Anterior cingulate cortex (tissue), 58 donors: ENCODE measurements at regions not wholly inside any gene's neighbourhood (a gene's known extent, or its start where the extent isn't known, plus 50 kb on each side); places are given as distances from the start of the nearest gene placed in this dataset.
"Not testable (repeated sequence)": the region's sequence is repeated elsewhere in the genome, so short reads cannot be mapped to it uniquely, and the experiment has no call there.

Source experiments
- DNase-seq, 58 donors: peaks; one replicate each; lab custom pipeline; 2025; lab: John Stamatoyannopoulos, UW

DNA sequence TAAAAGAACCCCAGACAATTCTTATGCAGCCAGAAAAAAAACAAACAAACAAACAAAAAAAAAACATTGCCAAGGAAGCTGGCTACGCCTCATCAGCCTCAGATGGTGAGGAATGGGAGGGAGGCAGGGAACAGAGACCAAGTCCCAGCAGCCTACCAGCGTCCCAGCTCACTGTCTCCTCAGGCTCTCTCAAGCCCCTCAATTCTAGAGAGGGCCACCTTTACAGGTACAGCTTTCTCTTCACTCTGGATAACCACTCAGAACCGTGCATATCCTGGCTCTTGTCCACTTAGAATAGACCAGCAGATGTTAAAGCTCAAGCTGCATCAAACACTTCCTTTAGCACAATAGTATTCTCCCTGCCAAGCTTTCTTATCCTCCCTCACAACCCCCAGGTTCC, 263.1 kb upstream of the CHAC2 start:
- no peak for DNase-seq

DNA sequence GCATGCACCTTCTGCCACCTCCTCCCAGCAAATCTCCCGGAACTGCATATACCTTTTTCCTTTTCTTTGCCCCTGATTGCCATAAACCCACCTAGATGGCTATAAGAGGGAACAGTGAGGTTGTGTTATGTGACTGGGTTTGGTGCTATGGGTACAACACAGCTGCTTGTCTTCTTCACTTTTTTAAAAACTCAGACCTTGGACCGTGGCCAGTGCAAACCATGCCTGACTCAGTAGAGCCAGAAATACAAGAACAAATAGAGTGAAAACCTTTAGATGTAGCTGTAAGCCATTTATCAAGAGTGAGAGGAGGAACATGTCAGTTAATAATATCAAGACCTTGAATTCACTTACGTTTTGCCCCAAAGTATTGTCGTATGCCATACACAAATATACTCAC, 267.4 kb upstream of the CHAC2 start:
- DNase-seq = no peak

DNA sequence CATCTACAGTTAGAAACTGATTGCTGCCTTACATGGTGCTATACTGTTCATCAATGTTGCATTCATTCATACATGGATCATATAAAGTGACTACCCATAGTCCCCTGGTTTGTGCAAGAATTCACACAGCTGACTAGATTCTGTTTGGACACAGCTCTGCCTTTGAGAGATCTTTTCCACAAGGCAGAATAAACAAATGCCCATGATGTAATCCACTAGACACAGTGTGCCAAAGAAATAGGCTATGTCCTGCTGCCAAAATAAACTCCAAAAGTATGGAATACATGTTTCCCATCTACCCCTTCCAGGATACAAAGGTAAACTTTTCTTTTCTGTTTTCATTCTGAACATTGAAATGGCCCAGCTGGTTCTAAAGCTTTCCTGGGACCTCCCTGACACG, 269.4 kb upstream of the CHAC2 start:
- no peak for DNase-seq

DNA sequence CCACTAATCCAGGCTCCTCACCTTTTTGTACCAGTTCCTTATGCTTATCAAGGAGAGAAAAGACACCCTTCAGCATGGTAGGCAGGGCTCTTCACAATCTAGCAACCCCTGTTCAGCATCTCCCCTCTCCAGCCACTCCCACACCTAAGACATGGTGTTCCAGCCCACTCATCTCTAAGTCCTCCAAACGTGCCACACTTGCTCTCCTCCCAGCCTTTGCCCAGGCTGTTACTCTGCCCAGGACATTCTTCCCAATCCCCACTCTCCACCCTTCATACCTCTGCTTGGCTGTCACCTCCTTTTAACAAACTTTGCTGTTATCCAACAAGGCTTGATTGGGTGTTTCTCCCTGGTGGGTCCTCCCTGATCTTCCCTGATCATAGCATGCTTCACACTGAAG, 270.6 kb upstream of the CHAC2 start:
- DNase-seq = no peak

DNA sequence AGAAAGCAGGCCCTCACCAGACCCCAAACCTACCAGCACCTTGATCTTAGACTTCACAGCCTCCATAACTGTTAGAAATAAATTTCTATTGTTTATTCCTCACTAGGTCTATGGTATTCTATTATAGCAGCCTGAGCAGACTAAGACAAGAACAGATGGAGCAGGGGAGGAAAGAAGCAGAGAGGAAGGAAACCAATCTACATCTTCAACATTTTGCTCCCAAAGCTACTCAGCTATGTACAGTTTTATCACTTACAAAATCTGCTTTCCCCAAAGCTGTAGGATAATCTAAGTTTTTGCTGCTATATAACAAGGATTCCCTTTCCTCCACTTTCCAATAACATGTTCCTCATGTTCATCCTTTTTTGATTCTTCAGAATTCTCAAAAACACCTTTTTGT, 274.4 kb upstream of the CHAC2 start:
- peak in 1 of 58 donors; percentile 13 for DNase-seq

DNA sequence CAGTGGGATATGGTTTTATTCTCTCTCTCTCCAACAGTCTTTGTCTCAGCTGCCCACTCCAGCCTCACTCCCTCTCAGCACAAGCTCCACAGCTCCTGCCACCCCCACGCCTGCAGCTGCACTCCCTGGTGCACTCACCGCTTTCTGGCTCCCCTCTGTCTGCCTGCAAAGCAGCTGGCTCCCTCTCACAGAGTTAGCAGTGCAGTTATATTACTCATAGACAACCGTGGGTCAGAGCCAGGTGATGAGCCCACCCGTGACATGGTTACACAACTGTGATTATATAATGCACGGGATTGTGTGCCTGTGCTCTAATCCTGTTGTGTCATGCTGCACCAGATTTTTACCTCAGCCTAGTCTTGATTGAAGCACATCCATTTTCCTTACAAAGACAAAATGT, 276.9 kb upstream of the CHAC2 start:
- peak in 54 of 58 donors; percentile 4 to 80 (median 36) for DNase-seq

DNA sequence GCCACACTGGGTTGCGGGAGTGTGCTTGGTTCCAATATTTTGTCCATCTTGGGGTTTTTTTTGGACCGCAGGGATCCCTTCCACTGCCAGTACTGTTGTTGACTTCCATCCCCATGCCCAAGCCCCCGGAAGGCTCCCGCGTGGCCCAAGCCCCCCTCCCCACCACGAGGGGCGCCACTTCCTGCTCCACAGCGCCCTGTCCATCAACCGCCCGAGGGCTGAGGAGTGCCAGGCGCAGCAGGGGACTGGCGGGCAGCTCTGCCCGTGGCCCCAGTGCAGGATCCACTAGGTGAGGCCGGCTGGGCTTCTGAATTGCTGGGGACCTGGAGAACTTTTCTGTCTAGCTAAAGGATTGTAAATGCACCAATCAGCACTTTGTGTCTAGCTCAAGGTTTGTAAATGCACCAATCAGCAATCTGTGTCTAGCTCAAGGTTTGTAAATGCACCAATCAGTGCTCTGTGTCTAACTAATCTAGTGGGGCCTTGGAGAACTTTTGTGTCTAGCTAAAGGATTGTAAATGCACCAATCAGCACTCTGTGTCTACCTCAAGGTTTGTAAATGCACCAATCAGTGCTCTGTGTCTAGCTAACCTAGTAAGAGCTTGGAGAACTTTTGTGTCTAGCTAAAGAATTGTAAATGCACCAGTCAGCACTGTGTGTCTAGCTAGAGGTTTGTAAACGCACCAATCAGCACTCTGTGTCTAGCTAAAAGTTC, 281.3 kb upstream of the CHAC2 start:
- not testable (repeated sequence) for DNase-seq

DNA sequence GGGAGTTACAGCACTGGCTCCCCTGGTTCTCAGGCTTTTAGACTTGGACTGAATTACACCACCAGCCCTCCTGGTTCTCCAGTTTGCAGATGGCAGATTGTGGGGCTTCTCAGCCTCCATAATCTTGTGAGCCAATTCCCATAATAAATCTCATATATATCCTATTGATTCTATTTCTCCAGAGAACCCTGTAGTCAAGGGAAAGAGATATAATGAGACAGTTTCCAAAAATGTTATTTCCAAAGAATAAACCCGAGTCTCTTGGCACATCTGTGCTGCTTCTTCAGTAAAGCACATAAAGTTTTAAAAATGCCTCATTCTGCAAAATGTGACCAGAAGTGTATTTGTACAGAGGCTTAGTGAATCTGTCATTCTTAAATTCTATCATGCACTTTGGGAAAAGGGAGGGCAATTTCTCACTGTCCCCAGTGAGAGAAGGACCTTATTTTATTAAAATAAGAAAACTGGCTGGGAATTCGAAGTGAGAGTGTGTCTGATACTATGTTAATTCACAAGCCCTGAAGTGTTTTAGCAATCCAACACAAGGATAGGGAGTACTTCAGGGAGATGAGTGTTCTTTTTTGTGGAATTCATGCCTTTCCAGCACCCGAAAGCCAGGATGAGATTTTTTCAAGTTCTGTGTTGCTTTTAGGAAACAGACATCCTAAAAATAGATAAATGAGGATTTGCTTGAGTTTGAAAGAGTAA, 282.4 kb upstream of the CHAC2 start:
- DNase-seq = peak in 1 of 58 donors; percentile 12

DNA sequence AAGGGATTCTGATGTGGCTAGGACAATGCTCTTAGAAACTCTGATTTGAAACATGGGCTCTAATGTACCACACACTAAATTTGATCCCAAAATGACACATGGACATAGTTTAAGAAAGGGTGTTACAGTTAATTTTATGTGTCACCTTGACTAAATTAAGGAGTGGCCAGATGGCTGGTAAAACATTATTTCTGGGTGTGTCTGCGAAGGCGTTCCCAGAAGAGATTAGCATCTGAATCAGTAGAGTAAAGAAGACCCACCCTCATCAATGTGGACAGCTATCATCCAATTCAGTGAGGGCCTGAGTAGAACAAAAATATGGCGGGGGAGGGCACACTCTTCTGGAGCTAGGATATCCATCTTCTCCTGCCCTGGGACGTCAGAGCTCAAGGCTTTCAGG, 283.1 kb upstream of the CHAC2 start:
- DNase-seq = no peak

DNA sequence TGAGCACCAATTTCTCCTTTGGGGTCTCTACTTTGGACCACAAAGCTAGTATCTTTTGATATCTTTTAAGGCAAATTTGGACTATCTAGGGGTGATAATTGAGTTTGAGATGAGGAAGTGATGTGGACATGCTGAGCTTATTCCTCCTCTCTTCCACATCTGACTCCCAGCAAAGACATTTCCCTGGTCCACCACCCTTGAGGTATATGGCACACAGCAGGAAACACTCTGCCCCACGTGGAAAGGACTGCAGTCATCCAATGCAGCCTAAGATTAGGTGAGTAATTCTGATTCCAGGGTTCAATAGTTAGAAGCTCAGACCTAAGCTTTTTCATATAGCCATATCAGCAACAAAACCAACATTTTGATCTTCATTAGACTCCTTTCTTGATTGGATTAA, 290.1 kb upstream of the CHAC2 start:
- DNase-seq = no peak

DNA sequence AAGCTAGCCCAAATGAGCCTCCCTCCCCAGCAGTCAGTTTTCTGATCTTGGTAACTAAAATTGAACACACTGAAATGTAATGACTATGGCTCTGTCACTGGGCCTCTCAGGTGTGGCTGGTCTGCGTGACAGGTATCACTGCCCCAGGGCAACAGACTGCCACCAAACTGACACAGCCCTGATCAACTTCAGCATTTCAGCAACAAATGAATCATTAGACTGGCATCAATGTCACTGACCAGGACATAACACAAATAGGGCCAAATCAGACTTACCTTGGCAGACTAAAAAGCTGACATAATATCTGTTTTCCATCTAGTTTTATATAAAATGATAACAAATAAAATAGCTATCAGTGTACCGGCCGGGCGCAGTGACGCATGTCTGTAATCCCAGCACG, 290.8 kb upstream of the CHAC2 start:
- no peak for DNase-seq

DNA sequence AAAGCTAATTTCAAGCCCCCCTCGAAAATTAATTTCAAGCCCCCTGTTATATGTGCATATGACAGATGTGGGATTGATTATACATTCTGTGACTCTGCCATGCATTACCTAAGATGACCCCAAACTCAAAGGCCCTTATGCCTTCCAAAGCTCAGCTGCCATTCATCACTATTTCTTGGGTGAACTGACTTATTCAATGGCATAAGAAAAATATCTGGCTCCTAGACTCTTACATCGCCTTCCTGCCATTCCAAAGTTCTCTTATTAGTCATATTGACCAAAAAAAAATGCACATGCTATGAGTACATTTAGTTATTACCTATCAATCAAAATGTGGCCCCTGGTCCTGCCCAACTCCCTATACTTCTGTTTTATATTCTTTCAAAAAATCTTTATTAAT, 291.8 kb upstream of the CHAC2 start:
- no peak for DNase-seq

DNA sequence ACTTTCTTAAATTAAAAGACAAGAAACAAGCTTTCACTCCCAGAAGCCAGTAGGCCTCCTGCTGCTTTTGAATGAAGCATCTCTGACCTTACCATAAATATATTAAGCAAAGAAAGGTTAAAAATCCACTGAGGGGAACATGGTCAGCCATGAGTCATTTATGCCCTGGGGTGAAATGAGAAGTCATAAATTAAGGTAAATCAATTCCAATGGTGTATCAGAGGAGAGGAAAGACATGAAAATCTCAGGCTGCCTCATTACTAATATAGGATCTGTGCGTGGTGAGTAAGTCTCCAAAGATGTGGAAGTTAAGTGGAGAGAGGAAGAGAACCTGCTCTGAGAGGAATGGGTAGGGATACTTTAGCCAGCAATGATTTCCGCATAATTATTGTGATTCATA, 292.3 kb upstream of the CHAC2 start:
- DNase-seq = no peak

DNA sequence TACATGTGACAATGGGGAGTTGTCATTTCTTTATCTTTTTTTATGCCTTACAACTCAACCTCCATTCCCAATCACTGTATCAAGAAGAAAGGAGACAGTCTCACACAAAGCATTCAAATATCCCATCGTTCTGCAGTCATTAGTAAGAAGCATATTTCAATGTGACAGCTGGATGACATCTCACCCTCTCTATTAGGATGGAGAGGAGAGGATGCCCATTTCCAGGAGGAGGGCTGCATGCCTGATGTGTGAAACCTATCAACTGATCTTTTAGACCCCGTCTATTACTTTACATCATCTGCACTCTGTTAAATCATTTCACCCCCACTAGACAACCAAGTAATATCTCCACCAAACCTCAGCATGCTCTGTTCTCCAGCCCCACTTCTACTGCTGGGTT, 292.7 kb upstream of the CHAC2 start:
- DNase-seq = no peak

DNA sequence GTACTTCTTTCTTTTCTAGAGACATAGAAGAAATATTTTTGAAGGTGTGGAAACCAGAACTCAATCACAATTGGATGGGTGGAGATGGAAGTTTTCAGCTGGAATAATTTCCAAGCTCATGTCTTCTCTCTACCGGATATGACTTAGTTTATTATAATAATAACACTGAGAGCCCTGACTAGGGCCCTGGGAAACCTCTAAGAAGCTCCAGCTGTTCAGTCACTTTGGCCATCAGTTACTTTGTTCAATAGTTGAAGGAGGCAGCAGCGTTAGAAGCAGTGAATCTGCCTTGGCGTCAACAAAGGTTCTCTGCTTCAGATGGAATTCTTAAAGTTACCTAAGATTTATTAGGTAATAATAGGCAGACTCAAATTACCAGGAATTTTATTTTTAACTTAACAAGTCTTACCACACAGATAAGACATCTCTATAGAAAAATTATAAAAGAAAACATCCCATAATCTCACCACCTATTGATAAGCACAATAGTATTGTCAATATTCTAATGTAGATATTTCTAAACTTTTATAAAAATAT, 293.8 kb upstream of the CHAC2 start:
- no peak for DNase-seq

DNA sequence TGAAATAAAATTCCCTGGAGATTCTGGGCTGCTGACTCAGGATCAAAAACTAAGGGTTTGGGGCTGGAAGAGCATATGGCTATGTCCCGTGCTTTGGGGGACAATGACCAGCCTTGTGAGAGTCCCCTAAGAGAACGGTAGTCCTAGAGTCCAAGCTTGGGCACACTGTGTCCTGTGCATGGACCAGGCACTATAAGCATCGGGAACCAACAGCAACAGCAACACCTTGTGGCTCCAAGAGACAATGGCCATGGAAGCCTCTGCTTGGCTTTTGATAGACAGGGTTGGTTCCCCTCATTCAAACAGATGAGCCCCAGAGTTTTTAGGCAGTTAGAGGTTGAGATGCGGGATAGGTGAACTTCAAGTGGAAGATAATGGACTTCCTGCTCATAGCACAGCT, 294.4 kb upstream of the CHAC2 start:
- DNase-seq = no peak

DNA sequence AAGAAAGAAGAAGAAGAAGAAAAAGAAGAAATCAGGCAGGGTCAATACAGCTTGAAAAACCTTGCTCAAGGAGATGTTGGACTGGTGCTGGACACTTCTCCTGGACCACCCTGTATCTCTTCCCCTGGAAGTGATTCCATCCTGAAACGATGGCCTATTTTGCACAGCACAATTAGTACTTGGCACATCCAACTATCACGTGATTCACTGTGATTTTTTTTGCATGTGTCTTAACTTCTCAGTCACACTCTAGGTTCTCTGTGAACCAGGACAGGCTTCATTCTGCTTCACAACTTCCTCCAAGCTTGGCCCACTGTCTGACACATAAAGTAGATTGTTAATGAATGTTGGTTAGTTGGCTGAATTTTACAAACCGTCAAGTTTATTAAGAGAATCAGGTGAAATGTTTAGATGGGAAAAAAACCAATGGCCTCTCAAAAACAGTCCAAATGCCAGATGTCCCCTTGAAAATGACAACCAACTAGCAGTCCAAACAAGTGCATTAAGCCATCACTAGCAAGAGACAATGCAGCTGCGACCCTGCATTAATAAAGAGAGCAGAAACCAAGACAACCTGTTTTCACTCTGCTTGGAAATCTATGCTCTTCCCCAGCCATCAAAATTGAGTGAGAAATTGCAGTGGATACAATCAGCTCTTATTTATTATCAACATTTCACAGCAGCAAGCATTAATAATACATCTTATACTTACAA, 300.0 kb upstream of the CHAC2 start:
- no peak for DNase-seq

DNA sequence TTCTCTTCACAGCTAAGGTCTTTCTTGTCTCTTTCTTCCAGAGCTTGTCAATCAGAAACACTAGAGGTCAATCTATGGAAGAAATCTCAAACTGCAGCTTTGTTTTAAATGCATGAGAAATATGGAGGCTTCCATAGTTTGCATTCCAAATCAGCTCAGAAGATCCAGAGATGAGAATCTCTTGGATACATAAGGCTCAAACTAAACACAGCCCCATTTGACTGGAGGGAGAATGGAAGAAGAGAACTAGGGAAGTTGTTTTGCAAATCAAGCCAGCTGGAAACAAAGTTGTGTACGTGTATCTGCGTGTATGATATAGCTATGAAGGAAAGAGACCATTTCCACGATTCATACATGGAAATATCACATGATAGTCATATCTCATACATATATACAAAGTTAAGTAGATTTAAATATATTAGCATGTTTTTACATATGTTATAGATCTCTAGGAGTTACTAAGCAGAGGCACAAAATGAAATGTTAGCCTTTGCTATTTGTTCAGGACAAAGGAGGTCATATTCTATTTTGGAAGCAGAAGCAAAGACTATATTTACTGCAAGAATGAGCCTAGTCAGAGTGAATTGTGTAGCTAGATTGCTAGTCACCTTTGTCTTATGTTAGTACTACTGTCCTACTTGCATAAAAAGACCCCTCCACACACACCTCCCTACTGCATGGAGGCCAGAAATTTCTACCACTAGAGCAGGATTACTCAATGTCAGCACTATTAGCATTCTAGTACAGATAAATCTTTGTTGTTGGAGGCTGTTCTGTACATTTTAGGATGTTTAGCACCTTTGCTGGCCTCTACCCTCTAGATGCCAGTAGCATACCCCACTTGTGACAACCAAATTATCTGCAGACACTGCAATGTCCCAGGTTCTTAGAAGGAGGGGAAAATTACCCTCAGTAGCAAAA, 303.5 kb upstream of the CHAC2 start:
- DNase-seq = no peak

DNA sequence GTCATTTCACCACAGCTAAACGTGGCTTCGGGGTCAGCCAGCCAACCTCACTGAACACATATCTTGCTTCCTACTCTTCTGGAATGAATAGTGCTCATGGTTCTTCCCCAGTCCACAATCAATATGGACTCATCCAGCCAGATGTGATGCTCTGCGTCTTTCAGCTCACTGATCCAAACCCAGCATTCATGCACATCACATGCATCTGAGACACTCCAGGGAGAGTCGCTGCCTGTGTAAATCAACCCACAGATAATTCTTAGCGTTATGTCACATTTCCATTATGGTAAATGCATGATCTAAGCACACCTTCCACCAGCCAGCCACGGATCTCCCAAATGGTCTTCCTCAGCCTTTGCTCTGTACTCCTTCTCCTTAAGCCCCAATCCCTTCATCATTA, 306.7 kb upstream of the CHAC2 start:
- DNase-seq = no peak

DNA sequence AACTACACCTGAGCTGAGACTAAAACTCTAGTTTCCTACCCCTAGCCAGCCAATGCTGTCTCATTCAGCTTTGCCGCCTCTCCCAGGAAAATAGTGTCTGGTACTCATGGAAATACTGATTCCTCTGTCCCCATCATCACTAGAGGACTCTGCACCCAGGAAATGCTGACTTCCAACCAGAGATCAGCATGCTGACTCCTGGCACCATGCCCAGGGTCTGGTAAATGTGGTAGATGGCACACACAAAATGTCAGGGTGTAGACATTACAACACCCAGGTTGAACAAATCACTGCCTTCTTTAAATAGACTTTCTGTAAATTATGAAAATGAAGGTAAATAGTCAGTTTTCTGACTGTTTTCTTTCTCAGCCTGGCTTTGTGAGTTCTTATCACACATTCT, 307.3 kb upstream of the CHAC2 start:
- peak in 3 of 58 donors; percentile 2 to 49 (median 12) for DNase-seq
